ENCODE measurements at regions not wholly inside any gene's neighbourhood (a gene's known extent, or its start where the extent isn't known, plus 50 kb on each side); places are given as distances from the start of the nearest gene placed in this dataset.

DNA sequence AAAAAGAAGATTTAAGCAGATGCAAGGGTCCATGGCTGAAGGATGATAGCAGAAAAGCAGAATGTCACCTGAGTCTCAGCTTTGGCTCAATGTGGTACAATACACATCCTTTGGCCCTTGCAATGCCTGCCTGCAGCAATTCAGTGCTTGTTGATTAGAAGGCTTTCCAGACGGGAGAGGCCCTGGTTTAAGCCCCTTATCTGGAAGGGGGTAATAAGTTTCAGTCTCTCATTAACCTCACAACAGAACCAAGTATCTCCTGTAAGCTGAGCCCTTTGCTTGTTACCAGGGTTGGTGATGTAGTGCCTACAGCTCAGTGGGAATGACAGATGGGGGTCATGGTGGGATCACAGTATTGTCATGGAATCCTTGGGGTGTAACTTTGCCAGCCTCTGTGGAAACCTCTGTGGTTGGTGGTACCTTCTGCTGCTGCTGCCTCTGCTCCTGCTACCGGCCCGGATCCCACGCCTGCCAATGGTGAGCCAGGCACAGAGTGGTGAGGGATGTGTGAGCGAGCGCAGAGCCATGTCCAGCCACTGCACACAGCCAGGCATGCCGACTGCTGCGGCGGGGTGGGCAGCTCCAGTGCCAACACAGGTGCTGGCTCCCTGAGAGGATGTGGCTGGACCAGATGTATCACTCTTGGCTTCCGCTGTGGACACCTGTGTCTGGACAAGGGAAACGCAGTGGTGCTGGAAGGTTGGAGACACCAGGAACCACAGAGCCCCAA lies 81.2 kb downstream of the ADRA2C start:
- TF ChIP-seq, protein P1, sequence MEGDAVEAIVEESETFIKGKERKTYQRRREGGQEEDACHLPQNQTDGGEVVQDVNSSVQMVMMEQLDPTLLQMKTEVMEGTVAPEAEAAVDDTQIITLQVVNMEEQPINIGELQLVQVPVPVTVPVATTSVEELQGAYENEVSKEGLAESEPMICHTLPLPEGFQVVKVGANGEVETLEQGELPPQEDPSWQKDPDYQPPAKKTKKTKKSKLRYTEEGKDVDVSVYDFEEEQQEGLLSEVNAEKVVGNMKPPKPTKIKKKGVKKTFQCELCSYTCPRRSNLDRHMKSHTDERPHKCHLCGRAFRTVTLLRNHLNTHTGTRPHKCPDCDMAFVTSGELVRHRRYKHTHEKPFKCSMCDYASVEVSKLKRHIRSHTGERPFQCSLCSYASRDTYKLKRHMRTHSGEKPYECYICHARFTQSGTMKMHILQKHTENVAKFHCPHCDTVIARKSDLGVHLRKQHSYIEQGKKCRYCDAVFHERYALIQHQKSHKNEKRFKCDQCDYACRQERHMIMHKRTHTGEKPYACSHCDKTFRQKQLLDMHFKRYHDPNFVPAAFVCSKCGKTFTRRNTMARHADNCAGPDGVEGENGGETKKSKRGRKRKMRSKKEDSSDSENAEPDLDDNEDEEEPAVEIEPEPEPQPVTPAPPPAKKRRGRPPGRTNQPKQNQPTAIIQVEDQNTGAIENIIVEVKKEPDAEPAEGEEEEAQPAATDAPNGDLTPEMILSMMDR (IDR thresholded peaks at IDR 0.05), result no peak
- TF ChIP-seq POLR2A (IDR thresholded peaks at IDR 0.05), result no peak

All from right lobe of liver (tissue), 4 donors.